ENCODE measurements at regions not wholly inside any gene's neighbourhood (a gene's known extent, or its start where the extent isn't known, plus 50 kb on each side); places are given as distances from the start of the nearest gene placed in this dataset.
"Not testable (repeated sequence)": the region's sequence is repeated elsewhere in the genome, so short reads cannot be mapped to it uniquely, and the experiment has no call there.

GRCh38 chr2:136314240-136314639 is 196.3 kb upstream of the CXCR4 start:
- Histone ChIP-seq H3K36me3 (ENCODE audit: control insufficient read depth in 2 of 2, insufficient read depth in 2 of 2, low read length in 2 of 2) (no peaks in the 10 kb centered on the region), H3K9ac (ENCODE audit: low read length in 2 of 2) (no peak overlapping the region), H3K9me3 (ENCODE audit: control insufficient read depth in 2 of 2, low read length in 2 of 2) (no peaks in the 10 kb centered on the region), H3K27me3 (ENCODE audit: control insufficient read depth in 1 of 2, insufficient read depth in 2 of 2, low read length in 2 of 2) (peaks cover 0 to 4% of the 10 kb centered on the region in 2 donors), H3K27ac (ENCODE audit: low read length) (no peak overlapping the region), H3K4me3 (ENCODE audit: low read length in 2 of 2) (no peak overlapping the region), H3K4me1 (ENCODE audit: control insufficient read depth, insufficient read depth, low read length) (no peaks in the 10 kb centered on the region)

GRCh38 chr2:136312568-136312967 is 194.6 kb upstream of the CXCR4 start:
- H3K36me3 ChIP-seq (ENCODE audit: control insufficient read depth in 2 of 2, insufficient read depth in 2 of 2, low read length in 2 of 2); H3K27ac ChIP-seq (ENCODE audit: low read length); H3K4me3 ChIP-seq (ENCODE audit: low read length in 2 of 2); H3K9me3 ChIP-seq (ENCODE audit: control insufficient read depth in 2 of 2, low read length in 2 of 2); H3K4me1 ChIP-seq (ENCODE audit: control insufficient read depth, insufficient read depth, low read length); H3K27me3 ChIP-seq (ENCODE audit: control insufficient read depth in 1 of 2, insufficient read depth in 2 of 2, low read length in 2 of 2); H3K9ac ChIP-seq (ENCODE audit: low read length in 2 of 2): not testable (repeated sequence)

GRCh38 chr2:136310797-136311603 is 193.1 kb upstream of the CXCR4 start:
- no peaks in the 10 kb centered on the region for H3K9me3 ChIP-seq (ENCODE audit: control insufficient read depth in 2 of 2, low read length in 2 of 2)
- H3K9ac ChIP-seq (ENCODE audit: low read length in 2 of 2): no peak overlapping the region
- no peak overlapping the region for H3K27ac ChIP-seq (ENCODE audit: low read length)
- no peaks in the 10 kb centered on the region for H3K4me1 ChIP-seq (ENCODE audit: control insufficient read depth, insufficient read depth, low read length)
- no peaks in the 10 kb centered on the region for H3K36me3 ChIP-seq (ENCODE audit: control insufficient read depth in 2 of 2, insufficient read depth in 2 of 2, low read length in 2 of 2)
- peaks cover 0 to 4% of the 10 kb centered on the region in 2 donors for H3K27me3 ChIP-seq (ENCODE audit: control insufficient read depth in 1 of 2, insufficient read depth in 2 of 2, low read length in 2 of 2)
- no peak overlapping the region for H3K4me3 ChIP-seq (ENCODE audit: low read length in 2 of 2)

GRCh38 chr2:136310005-136310495 is 192.1 kb upstream of the CXCR4 start:
- Histone ChIP-seq H3K9ac (ENCODE audit: low read length in 2 of 2) (no peak overlapping the region), H3K9me3 (ENCODE audit: control insufficient read depth in 2 of 2, low read length in 2 of 2) (no peaks in the 10 kb centered on the region), H3K27ac (ENCODE audit: low read length) (no peak overlapping the region), H3K4me3 (ENCODE audit: low read length in 2 of 2) (no peak overlapping the region), H3K4me1 (ENCODE audit: control insufficient read depth, insufficient read depth, low read length) (no peaks in the 10 kb centered on the region), H3K36me3 (ENCODE audit: control insufficient read depth in 2 of 2, insufficient read depth in 2 of 2, low read length in 2 of 2) (no peaks in the 10 kb centered on the region), H3K27me3 (ENCODE audit: control insufficient read depth in 1 of 2, insufficient read depth in 2 of 2, low read length in 2 of 2) (peaks cover 0 to 4% of the 10 kb centered on the region in 2 donors)

GRCh38 chr2:136308611-136309010 is 190.7 kb upstream of the CXCR4 start:
- Histone ChIP-seq H3K36me3 (ENCODE audit: control insufficient read depth in 2 of 2, insufficient read depth in 2 of 2, low read length in 2 of 2) (no peaks in the 10 kb centered on the region), H3K4me3 (ENCODE audit: low read length in 2 of 2) (no peak overlapping the region), H3K9me3 (ENCODE audit: control insufficient read depth in 2 of 2, low read length in 2 of 2) (no peaks in the 10 kb centered on the region), H3K27ac (ENCODE audit: low read length) (no peak overlapping the region), H3K27me3 (ENCODE audit: control insufficient read depth in 1 of 2, insufficient read depth in 2 of 2, low read length in 2 of 2) (peaks cover 0 to 4% of the 10 kb centered on the region in 2 donors), H3K4me1 (ENCODE audit: control insufficient read depth, insufficient read depth, low read length) (no peaks in the 10 kb centered on the region), H3K9ac (ENCODE audit: low read length in 2 of 2) (no peak overlapping the region)

GRCh38 chr2:136306836-136307235 is 188.9 kb upstream of the CXCR4 start:
- no peak overlapping the region for H3K27ac ChIP-seq (ENCODE audit: low read length)
- no peak overlapping the region for H3K4me3 ChIP-seq (ENCODE audit: low read length in 2 of 2)
- H3K4me1 ChIP-seq (ENCODE audit: control insufficient read depth, insufficient read depth, low read length): no peaks in the 10 kb centered on the region
- H3K9ac ChIP-seq (ENCODE audit: low read length in 2 of 2): no peak overlapping the region
- H3K9me3 ChIP-seq (ENCODE audit: control insufficient read depth in 2 of 2, low read length in 2 of 2): no peaks in the 10 kb centered on the region
- H3K36me3 ChIP-seq (ENCODE audit: control insufficient read depth in 2 of 2, insufficient read depth in 2 of 2, low read length in 2 of 2): no peaks in the 10 kb centered on the region
- peaks cover 0 to 4% of the 10 kb centered on the region in 2 donors for H3K27me3 ChIP-seq (ENCODE audit: control insufficient read depth in 1 of 2, insufficient read depth in 2 of 2, low read length in 2 of 2)

- H3K9ac ChIP-seq (ENCODE audit: low read length in 2 of 2): no peak overlapping the region
- no peaks in the 10 kb centered on the region for H3K4me1 ChIP-seq (ENCODE audit: control insufficient read depth, insufficient read depth, low read length)
- H3K4me3 ChIP-seq (ENCODE audit: low read length in 2 of 2): no peak overlapping the region
- H3K27ac ChIP-seq (ENCODE audit: low read length): no peak overlapping the region
- no peaks in the 10 kb centered on the region for H3K36me3 ChIP-seq (ENCODE audit: control insufficient read depth in 2 of 2, insufficient read depth in 2 of 2, low read length in 2 of 2)
- no peaks in the 10 kb centered on the region for H3K9me3 ChIP-seq (ENCODE audit: control insufficient read depth in 2 of 2, low read length in 2 of 2)
- H3K27me3 ChIP-seq (ENCODE audit: control insufficient read depth in 1 of 2, insufficient read depth in 2 of 2, low read length in 2 of 2): peaks cover 0 to 4% of the 10 kb centered on the region in 2 donors
These were observed 187.7 kb upstream of the CXCR4 start for GRCh38 chr2:136305517-136306192.

GRCh38 chr2:136301006-136301405 is 183.1 kb upstream of the CXCR4 start:
- H3K9me3 ChIP-seq (ENCODE audit: control insufficient read depth in 2 of 2, low read length in 2 of 2): no peaks in the 10 kb centered on the region
- no peaks in the 10 kb centered on the region for H3K36me3 ChIP-seq (ENCODE audit: control insufficient read depth in 2 of 2, insufficient read depth in 2 of 2, low read length in 2 of 2)
- no peak overlapping the region for H3K4me3 ChIP-seq (ENCODE audit: low read length in 2 of 2)
- no peak overlapping the region for H3K27ac ChIP-seq (ENCODE audit: low read length)
- H3K27me3 ChIP-seq (ENCODE audit: control insufficient read depth in 1 of 2, insufficient read depth in 2 of 2, low read length in 2 of 2): no peaks in the 10 kb centered on the region
- H3K4me1 ChIP-seq (ENCODE audit: control insufficient read depth, insufficient read depth, low read length): no peaks in the 10 kb centered on the region
- no peak overlapping the region for H3K9ac ChIP-seq (ENCODE audit: low read length in 2 of 2)

- H3K36me3 ChIP-seq (ENCODE audit: control insufficient read depth in 2 of 2, insufficient read depth in 2 of 2, low read length in 2 of 2): no peaks in the 10 kb centered on the region
- no peaks in the 10 kb centered on the region for H3K9me3 ChIP-seq (ENCODE audit: control insufficient read depth in 2 of 2, low read length in 2 of 2)
- no peak overlapping the region for H3K9ac ChIP-seq (ENCODE audit: low read length in 2 of 2)
- no peaks in the 10 kb centered on the region for H3K4me1 ChIP-seq (ENCODE audit: control insufficient read depth, insufficient read depth, low read length)
- no peaks in the 10 kb centered on the region for H3K27me3 ChIP-seq (ENCODE audit: control insufficient read depth in 1 of 2, insufficient read depth in 2 of 2, low read length in 2 of 2)
- no peak overlapping the region for H3K27ac ChIP-seq (ENCODE audit: low read length)
- H3K4me3 ChIP-seq (ENCODE audit: low read length in 2 of 2): no peak overlapping the region
These were observed 180.7 kb upstream of the CXCR4 start for GRCh38 chr2:136298631-136299030.

GRCh38 chr2:136297994-136298393 is 180.0 kb upstream of the CXCR4 start:
- H3K27me3 ChIP-seq (ENCODE audit: control insufficient read depth in 1 of 2, insufficient read depth in 2 of 2, low read length in 2 of 2): no peaks in the 10 kb centered on the region
- H3K36me3 ChIP-seq (ENCODE audit: control insufficient read depth in 2 of 2, insufficient read depth in 2 of 2, low read length in 2 of 2): no peaks in the 10 kb centered on the region
- no peaks in the 10 kb centered on the region for H3K9me3 ChIP-seq (ENCODE audit: control insufficient read depth in 2 of 2, low read length in 2 of 2)
- no peak overlapping the region for H3K9ac ChIP-seq (ENCODE audit: low read length in 2 of 2)
- H3K4me3 ChIP-seq (ENCODE audit: low read length in 2 of 2): no peak overlapping the region
- no peak overlapping the region for H3K27ac ChIP-seq (ENCODE audit: low read length)
- no peaks in the 10 kb centered on the region for H3K4me1 ChIP-seq (ENCODE audit: control insufficient read depth, insufficient read depth, low read length)

GRCh38 chr2:136297312-136297711 is 179.4 kb upstream of the CXCR4 start:
- no peaks in the 10 kb centered on the region for H3K9me3 ChIP-seq (ENCODE audit: control insufficient read depth in 2 of 2, low read length in 2 of 2)
- no peak overlapping the region for H3K9ac ChIP-seq (ENCODE audit: low read length in 2 of 2)

More at GRCh38 chr2:136297312-136297711, 179.4 kb upstream of the CXCR4 start:
- Histone ChIP-seq H3K4me3 (ENCODE audit: low read length in 2 of 2) (no peak overlapping the region), H3K36me3 (ENCODE audit: control insufficient read depth in 2 of 2, insufficient read depth in 2 of 2, low read length in 2 of 2) (no peaks in the 10 kb centered on the region), H3K4me1 (ENCODE audit: control insufficient read depth, insufficient read depth, low read length) (no peaks in the 10 kb centered on the region), H3K27ac (ENCODE audit: low read length) (no peak overlapping the region), H3K27me3 (ENCODE audit: control insufficient read depth in 1 of 2, insufficient read depth in 2 of 2, low read length in 2 of 2) (no peaks in the 10 kb centered on the region)

All from stomach smooth muscle (tissue), 2 donors.